HG03095 (cell line): ENCODE measurements at regions not wholly inside any gene's neighbourhood (a gene's known extent, or its start where the extent isn't known, plus 50 kb on each side); places are given as distances from the start of the nearest gene placed in this dataset.

Experiments
- ATAC-seq: cut with Tn5 transposase; IDR thresholded peaks from one replicate; pipeline ENCODE4 v1.9.1; 2021; ENCODE audit warnings: moderate library complexity; ENCODE audit not compliant: unreplicated experiment

DNA sequence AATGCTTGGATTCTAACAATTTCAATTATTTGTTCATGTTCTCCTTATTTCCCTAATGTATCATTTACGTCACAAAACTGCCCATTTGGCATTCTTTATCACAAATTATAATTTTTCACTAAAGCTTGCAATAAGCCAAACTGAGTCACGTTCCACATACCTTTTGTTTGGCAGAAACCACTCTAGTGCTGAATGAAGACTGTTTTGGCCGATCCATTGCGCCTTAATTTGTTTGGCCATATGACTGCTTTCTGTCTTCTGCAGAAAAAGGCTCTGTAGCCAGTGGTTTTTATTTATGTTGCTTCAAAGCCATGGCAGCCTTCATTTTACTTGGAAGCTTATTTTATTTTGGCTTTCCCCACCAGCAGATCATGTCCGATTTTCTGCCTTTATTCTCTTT is 184.4 kb upstream of the HAND2 start:
- no peak for ATAC-seq

DNA sequence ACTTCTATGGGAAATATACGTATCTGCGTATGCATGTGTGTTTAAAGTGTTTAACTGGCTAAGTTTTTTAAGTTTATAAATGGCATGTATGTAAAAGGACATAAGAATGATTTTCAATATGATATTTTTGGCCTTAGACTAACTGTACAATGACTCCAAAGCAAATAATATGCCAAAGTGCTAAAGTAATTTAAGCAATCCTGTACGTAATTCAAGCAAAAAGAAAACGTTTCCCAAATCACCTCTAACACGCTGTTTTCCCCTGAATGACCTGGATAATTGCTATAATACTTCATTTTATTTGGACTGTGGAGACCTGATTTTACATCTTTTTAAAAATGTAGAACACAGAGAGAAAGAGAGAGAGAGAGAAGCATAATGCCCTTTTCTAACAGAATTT is 183.0 kb upstream of the HAND2 start:
- no peak for ATAC-seq

DNA sequence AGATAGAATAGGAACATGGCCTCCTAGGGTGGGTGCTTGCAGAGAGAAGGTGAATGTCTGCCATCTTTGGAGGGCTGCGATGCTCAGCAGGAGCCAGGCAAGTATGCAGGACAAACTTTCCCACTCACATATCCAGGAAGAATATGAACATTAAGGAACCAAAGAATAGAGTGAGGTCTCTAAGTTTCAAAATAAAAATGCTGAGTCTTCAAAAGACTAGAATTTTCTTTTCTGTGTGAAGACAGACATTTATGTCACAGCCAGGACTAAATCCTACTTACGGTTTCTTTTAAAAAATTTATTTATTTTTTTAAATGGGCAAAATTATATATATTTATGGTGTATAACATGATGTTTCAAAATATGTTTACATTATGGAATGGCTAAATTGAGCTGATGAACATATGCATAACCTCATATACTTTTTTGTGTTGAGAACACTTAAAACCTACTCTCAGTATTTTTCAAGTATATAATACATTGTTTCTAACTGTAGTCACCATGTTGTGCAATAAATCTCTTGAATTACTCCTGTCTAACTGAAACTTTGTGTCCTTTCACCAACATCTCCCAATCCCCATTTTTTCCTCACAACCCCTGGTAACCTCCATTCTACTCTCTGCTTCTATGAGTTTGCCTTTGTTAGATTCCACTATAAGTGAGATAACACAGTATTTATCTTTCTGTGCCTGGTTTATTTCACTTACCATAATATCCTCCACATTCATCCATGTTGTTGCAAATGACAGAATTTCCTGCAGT is 177.8 kb upstream of the HAND2 start:
- no peak for ATAC-seq

DNA sequence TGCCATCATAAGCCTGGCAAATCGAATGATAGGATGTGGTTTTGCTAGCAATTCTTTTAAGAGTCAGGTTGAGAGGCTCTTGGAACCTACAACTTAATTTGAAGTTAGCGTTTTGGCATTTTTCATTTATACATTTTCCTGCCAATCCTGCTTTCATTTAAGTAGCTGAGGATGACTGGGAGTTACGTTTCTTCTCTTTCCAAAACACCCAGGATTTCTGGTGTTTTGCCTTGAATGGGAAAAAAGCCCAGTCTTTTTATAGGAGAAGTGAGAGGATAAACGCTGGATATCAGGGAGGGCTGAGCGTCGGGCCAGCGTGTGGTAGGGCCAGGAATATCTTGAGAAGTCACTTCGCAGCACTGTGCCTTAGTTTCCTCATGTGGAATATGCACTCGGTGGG is 174.2 kb upstream of the HAND2 start:
- ATAC-seq, result no peak

DNA sequence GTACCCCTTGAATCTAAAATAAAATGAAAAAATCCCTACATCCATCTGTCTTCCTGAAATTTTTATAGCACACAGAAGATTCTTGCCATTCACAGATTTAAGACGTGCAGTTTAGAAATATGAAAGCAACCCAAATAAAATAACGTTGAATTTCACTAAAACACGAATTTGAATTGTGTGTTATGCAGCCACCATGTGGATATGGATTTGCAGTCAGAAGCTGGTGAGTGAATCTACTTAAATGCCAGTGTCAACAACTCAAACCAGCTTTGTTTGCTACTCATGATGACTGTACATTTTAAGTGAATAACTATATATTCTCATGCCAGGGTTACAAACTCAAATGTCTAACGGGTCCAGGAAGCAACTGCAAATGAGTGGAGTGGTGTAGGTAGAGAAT is 173.0 kb upstream of the HAND2 start:
- ATAC-seq, result no peak

DNA sequence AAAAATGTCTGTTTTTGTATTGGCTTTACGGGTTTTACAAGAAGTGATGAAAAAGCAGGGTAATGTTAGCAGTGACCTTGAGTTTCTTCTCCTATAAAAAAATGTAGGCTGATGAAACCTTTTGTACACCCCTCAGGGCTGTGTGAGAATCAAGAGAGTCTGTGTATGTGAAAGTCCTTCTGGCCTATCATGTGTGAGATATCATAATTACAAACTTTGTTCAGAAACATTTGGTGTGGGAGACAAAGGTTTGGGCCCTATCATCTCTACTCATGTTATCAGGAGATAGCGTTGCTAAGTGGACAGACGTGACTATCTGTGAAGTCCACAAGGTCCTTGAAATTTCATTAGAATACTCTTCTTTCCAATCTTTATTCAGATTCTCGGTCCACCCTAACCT is 170.6 kb upstream of the HAND2 start:
- no peak for ATAC-seq

DNA sequence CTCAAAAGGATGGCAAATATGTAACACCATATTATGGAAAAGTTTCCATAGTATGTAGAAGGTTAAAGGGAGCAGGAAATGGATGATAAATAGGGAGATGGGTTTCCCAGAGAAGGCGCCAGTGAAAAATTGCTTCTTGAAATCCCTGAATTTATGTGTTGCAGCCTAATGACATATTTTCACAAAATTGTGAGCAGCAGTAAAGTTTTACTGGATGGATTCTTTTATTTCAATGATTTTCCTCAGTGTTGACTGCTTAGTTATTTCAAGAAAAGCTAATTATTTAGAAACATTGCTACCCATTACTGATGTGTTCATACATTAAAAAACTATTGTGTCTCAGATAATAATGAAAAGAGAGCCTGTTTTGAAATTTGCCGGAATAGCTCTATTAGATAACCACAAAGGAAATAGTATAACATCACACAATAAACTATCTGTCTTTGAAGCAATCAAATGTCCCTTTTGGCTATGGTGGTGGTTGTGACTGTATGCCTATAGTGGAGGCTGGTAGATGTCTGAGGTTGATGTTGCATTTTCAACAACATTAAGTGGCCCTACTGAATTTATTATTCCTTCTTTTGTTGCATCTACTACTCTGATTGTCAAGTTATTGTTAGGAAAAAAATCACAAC is 169.9 kb upstream of the HAND2 start:
- ATAC-seq, result no peak

DNA sequence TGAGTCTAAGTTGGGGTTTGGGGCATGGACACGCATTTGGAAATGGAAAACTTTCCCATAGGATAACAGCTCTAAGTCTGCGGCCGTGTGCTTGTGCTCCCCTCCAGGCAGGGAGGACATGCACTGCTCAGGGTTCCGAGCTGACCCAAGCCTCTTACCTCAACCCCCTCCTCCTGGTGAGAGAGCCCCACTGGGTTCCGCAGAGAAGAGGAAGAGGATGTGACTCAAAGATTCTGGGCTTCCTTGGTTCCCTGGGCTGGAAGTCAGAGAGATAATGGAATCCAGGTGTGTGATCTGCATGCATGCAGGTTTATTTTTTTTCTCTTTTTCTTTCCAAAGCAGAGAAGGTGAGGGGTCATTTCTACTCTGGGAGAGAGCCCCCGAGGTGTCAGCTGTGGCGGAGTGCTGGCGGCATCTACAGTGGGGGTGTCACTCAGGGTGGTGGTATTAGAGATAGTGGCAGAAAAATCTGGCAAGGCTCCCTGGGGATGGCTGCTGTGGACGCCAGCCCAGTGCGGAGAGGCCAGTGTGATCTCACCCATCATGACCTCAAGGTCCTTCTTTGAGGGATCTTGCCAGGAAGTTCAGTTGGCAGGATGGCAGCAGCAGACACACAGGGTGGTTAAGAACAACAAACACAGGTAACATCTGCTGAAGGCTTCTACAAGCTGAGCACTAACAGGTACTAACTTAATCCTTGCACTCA is 168.7 kb upstream of the HAND2 start:
- ATAC-seq, result no peak

DNA sequence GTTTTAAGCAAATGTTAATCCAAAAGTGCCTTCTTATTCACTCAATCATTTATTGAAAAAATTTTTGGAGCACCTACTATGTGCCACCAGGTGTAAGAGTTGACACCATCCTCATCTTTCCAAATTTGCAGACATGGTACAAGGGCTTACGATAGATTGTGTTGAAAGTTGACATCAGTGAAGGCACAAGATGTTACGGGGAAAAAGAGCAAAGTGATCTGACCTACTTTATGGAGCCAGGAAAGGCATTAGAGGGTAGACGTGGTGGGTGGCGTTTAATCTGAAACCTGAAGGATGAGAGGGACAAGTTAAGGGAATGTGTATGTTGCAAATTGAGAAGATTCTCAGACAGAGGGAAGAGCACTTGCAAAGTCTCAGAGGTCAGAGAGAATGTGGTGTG is 167.8 kb upstream of the HAND2 start:
- no peak for ATAC-seq

DNA sequence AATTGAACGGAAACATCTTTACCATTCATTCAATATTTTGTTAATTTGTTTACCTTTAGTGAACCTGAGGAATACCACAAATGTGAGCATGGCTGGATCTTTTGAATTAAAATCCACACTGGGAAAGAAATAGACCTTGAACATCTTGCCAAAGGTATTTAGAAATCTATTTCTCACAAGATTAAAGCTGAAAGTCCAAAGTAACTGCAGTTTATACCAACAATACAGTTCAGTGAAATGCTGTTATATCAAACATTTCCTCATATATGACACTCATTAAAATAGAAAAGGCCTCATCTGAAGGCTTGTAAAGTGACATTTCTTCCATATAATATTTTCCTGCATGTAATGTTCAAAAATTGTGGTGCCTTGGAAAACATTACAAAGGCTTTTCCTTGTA is 166.5 kb upstream of the HAND2 start:
- no peak for ATAC-seq

DNA sequence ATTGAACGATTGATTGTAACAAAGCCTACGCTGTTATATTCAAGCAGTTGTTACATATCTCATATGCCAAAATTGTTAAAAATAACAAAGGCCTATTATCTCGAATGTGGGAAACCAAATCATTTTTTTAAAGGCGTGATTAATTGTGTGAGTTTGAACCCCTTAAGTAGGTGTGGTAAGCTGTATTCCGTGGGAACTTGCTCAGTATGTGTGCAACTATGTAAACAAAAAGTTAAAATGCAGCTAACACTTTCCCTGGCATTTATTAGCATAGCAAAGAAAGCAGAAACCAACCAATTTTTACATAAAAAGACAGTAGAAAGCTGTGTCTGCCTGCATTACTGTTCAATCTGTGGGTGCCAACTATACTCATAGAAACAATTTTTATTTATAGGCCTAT is 166.0 kb upstream of the HAND2 start:
- no peak for ATAC-seq

DNA sequence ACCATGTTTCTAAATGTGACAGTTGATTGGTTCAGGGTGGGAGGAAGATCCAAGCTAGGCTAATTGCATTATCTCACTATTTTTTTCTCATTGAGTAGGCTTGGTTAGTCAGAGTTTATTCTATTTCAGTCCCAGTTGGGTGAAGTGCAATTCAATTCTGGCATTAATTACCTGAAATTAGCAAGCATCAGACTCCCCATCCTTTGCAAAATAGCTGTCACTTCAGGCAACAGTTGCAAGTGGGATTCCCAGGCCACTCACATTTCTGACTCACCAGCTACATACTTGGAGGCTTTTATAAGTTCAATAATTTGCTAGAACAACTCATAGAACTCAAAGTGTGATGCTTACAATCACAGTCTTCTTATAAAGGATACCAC is 155.8 kb upstream of the HAND2 start:
- no peak for ATAC-seq

DNA sequence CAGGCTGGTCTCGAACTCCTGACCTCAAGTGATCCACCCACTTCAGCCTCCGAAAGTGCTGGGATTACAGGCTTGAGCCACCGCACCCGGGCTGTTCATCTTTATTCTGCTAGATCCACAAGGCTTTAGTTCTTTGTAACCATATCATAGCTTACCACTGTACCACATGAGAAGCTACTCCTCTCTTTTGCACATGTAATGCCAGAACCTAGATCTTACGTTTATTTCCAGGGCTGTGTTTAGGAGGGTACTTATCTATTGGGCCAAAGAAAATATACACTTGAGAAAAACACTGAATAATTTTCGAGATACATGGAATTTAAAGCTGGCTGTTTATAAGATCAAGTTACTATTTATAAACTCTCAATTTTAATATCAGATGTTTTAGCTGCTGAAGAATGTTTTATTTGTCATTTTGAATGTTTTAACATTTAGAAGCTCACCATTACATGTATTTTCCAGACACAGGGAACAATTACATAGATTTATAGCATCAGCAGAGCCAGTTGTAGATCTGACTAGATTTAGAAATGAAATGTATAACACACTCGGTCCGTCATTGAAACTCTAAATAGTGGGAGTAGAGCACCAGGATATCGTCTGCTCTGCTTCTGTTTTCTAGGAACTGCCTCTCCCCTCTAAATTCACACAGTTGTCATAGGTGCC is 155.3 kb upstream of the HAND2 start:
- ATAC-seq, result no peak

DNA sequence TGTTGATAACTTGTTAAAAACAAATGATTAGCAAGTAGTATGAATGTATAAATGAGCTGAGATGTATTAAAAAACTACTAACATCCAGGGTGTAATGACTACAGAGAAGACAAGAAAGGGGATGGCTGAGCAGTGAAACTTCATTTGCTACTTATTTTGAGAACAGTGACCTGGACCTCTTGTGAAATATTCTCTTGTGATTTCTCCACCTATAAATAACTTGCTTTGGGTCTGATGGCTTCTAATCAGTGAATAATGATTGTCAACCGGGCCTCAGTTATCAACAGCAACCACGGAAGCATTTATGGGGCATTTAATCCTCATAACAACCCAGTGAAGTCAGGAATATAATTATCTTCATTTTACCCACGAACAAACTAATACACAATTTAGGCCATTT is 154.2 kb upstream of the HAND2 start:
- ATAC-seq, result no peak

DNA sequence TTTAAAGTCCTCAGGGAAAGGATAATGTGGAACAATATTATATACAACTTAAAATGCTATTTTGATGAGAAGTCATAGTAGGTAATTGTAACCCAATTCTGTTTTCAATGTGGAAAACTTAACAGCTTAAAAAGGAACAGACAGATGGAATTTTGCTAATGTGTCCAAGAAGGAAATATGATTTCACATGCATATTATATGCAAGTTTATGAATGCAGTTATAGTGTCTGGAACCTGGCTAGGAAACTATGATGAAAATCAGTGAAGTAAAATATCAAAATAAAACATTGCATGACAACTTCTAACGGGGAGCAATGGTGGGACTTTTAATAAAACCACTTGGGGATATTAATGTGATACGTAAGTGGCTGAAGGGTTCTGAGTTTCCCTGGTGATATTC is 152.6 kb upstream of the HAND2 start:
- ATAC-seq, result no peak

DNA sequence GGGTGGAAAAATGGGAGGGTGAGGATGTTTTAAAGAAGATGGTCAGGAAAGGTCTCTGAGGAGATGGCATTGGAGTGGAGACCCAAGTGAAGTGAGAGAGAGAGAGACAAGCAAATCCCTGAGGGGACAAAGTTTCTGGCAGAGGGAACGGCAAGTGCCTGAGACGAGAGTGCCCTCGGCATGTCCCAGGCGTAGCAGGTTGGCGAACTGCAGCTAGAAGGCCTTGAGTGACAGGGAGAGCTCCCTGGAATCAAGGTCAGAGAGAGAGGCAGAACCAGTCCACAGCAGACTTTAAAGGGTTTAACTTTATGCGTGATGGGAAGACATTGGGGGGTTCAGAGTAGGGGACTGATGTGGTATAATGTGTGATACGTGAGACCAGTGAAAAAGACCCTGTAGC is 150.2 kb upstream of the HAND2 start:
- no peak for ATAC-seq

DNA sequence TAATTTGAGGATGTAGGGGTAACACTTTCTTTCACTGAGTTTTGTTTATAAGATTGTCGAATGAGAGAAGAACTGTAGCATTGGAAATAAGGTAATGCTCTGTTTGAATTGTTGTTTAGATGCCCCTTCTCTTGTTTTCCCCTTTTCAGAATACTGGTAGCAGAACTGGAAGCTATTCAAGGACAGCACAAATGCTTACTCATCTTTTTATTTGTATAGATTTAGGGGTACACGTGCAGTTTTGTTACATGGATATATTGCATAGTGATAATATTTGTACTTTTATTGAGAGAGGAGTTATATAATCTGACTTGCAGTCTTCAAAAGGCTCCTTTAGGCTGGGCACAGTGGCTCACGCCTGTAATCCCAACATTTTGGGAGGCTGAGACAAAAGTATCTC is 145.4 kb upstream of the HAND2 start:
- ATAC-seq, result no peak

DNA sequence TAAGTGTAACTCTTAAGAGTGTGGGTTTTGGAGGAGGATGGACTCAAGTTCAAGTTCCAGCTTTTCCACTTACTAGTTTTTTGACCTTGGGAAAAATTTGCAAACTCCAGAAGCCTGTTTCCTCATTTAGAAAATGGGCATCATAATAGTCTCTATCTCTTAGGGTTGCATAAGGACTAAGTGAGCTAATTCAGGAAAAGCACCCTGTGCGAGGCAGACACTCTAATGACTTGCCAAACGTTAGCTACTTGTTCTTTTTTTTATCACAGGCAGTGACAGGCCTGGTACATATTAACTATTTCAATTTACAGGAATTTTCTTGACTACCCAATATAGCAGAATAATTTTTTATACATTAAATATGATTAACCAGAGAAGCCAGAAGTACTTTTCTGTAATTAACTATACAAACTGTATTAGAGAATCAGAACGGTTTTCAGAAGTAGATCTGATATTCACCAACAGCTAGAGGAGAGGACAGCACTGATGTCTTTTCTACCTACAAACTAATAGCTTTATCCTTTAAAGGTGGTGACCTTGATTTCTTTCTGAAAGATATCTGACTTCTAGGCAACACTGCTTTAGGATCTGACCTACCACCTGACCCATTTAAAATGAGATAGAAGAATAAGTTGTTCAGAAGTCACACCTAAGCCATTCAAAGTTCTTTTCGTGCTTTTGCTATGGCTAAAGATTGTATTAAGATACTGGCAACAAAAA is 139.6 kb upstream of the HAND2 start:
- ATAC-seq, result no peak

DNA sequence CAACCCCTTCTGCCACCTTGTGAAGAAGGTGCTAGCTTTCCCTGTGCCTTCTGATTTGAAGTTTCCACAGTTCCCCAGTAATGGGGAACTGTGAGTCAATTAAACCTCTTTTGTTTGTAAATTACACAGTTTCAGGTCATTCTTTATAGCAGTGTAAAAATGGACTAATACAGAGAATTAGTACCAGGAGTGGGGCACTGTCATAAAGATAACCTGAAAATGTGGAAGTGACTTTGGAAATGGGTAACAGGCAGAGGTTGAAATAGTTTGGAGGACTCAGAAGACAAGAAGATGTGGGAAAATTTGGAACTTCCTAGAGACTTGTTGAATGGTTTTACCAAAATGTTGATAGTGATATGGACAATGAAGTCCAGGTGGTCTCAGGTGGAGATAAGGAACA is 131.0 kb upstream of the HAND2 start:
- no peak for ATAC-seq

DNA sequence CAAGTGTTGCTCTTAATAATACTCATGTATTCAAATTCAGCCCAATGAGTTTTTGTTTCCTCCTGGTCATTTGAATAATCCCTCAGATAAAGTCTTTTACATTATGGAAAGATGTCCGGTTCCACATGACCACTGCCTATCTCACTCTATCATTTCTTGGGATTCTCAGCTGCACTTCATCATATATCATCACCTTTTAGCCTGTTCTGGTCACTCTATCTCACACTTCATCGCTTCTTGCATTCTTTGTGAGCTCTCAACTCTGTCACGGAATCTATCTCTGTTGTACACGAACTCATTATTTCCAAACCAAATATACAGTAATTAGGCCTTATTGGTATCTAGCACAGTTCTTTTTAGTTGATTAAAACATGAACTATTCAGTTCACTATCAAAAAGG is 126.9 kb upstream of the HAND2 start:
- no peak for ATAC-seq

DNA sequence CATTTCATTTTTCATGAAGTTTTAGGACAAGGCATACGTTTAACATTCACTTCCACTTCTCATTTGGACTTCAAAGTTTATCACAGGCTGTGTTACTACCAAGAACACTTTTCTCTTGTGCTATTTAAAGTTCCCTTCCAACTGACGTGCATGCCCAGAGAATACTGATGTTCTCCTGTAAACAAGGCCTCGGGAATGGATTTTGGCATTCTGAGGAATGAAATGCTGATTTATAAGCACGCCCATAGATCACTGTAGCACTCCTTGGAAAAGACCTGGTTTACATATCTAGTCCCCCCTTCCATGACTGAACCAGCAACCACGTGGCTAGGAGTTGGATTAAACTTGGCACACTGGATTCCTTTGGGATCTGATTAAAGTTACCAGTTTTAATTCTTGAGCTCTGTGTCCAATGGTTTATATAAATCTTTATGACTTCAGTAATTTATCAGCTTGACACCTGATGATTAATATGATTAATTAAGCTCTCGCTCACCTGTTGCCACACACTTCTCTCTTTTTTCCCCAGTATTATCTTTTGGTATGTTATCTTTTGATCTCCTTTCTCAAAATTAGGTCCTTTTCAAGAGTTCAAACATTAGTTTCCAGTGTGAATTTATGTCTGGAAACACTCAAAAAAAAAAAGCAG is 122.4 kb upstream of the HAND2 start:
- ATAC-seq, result no peak
